Gastroesophageal sphincter (tissue), 4 donors: ENCODE measurements at regions not wholly inside any gene's neighbourhood (a gene's known extent, or its start where the extent isn't known, plus 50 kb on each side); places are given as distances from the start of the nearest gene placed in this dataset.

ENCODE experiments used
- ATAC-seq: fragments of 150-250 bp; one replicate; pipeline ENCODE4 v1.9.1; 2016; ENCODE audit warnings: mild to moderate bottlenecking, moderate library complexity
- H3K27ac ChIP-seq, 4 donors: fragments of 200-600 bp; sonication (generic) in 3 of 4; 1 replicate in 3 of 4; 2 replicates in 1 of 4; pipeline ENCODE4 v1.5.1; 2016 to 2019
- H3K27me3 ChIP-seq: fragments of 200-600 bp; sonication (generic); one replicate; pipeline ENCODE4 v1.5.1; 2019
- H3K36me3 ChIP-seq, 2 donors: fragments of 200-600 bp; sonication (generic); one replicate each; pipeline ENCODE4 v1.5.1; 2019; ENCODE audit warnings: control low read depth in 1 of 2
- H3K4me1 ChIP-seq, 3 donors: fragments of 200-600 bp; sonication (generic); 1 replicate in 2 of 3; 2 replicates in 1 of 3; pipeline ENCODE4 v1.5.1; 2016 to 2019; ENCODE audit warnings: control low read depth in 2 of 3
- H3K4me3 ChIP-seq, 2 donors: fragments of 200-600 bp; sonication (generic); one replicate each; pipeline ENCODE4 v1.5.1; 2019; ENCODE audit warnings: mild to moderate bottlenecking in 1 of 2, moderate library complexity in 1 of 2
- H3K9me3 ChIP-seq, 3 donors: fragments of 200-600 bp; sonication (generic); one replicate each; pipeline ENCODE4 v1.5.1; 2017 to 2019; ENCODE audit warnings: control low read depth in 2 of 3
- CTCF ChIP-seq, 4 experiments: fragments of 200-600 bp in 2 of 4; fragments of 450-650 bp in 2 of 4; sonication (generic) in 1 of 4; IDR thresholded peaks; one replicate each; pipeline ENCODE4 v1.5.1; 2017 to 2019; ENCODE audit warnings: antibody characterized with exemption in 4 of 4, mild to moderate bottlenecking in 2 of 4, moderate library complexity in 2 of 4
- EP300 ChIP-seq: sonication (generic); formaldehyde crosslinking; IDR thresholded peaks from one replicate; pipeline ENCODE4 v1.6.1; 2017; ENCODE audit warnings: antibody characterized with exemption, mild to moderate bottlenecking
- POLR2A ChIP-seq, 2 donors: fragments of 450-650 bp; IDR thresholded peaks; one replicate each; pipeline ENCODE4 v1.6.1; 2017; ENCODE audit warnings: antibody characterized with exemption in 2 of 2, mild to moderate bottlenecking in 2 of 2, moderate library complexity in 1 of 2
- POLR2AphosphoS5 ChIP-seq: sonication (generic); formaldehyde crosslinking; IDR thresholded peaks from one replicate; pipeline ENCODE4 v1.6.1; 2017; ENCODE audit warnings: antibody characterized with exemption
- WGBS, 2 donors: methylation state at CpG; one replicate each; pipeline ENCODE4 v1.1.5; 2018; ENCODE audit warnings: low coverage in 1 of 2; 5-methylcytosine and 5-hydroxymethylcytosine counted together

GRCh38 chr10:117747636-117748035 lies 205.1 kb downstream of the EMX2 start:
- H3K9me3 ChIP-seq = peaks cover 0 to 9% (median 0%) of the 10 kb centered on the region in 3 donors
- H3K36me3 ChIP-seq = no peaks in the 10 kb centered on the region
- peaks cover 10% of the 10 kb centered on the region for H3K27me3 ChIP-seq
- no peaks in the 10 kb centered on the region for H3K4me1 ChIP-seq
- no peak overlapping the region for H3K4me3 ChIP-seq
- TF ChIP-seq CTCF (IDR thresholded peaks at IDR 0.05) = no peak
- no peak for TF ChIP-seq POLR2AphosphoS5
- TF ChIP-seq EP300 = no peak
- TF ChIP-seq POLR2A (IDR thresholded peaks at IDR 0.05) = no peak
- H3K27ac ChIP-seq = no peak overlapping the region
- ATAC-seq = no peak
- 75 to 77% methylated on average over 1 to 10 of the region's 12 CpGs for WGBS, 2 donors

GRCh38 chr10:117748058-117748457 lies 205.5 kb downstream of the EMX2 start:
- Histone ChIP-seq H3K27ac (no peak overlapping the region), H3K4me1 (no peaks in the 10 kb centered on the region), H3K9me3 (peaks cover 0 to 9% (median 0%) of the 10 kb centered on the region in 3 donors), H3K4me3 (no peak overlapping the region), H3K27me3 (peaks cover 5% of the 10 kb centered on the region), H3K36me3 (no peaks in the 10 kb centered on the region)
- 71 to 77% methylated on average over 4 to 12 of the region's 12 CpGs for WGBS, 2 donors
- ATAC-seq = no peak
- no peak for TF ChIP-seq CTCF (IDR thresholded peaks at IDR 0.05)
- no peak for TF ChIP-seq POLR2AphosphoS5
- TF ChIP-seq POLR2A (IDR thresholded peaks at IDR 0.05) = no peak
- no peak for TF ChIP-seq EP300

GRCh38 chr10:117750616-117751015 lies 208.1 kb downstream of the EMX2 start:
- no peak overlapping the region for H3K4me3 ChIP-seq
- H3K36me3 ChIP-seq = no peaks in the 10 kb centered on the region
- no peak for TF ChIP-seq POLR2A (IDR thresholded peaks at IDR 0.05)
- no peaks in the 10 kb centered on the region for H3K4me1 ChIP-seq
- no peak overlapping the region for H3K27ac ChIP-seq
- H3K9me3 ChIP-seq = peaks cover 0 to 9% (median 0%) of the 10 kb centered on the region in 3 donors
- ATAC-seq = no peak
- H3K27me3 ChIP-seq = peaks cover 4% of the 10 kb centered on the region
- WGBS, 2 donors = no CpG with 5 or more reads among the region's 4 CpGs

DNA sequence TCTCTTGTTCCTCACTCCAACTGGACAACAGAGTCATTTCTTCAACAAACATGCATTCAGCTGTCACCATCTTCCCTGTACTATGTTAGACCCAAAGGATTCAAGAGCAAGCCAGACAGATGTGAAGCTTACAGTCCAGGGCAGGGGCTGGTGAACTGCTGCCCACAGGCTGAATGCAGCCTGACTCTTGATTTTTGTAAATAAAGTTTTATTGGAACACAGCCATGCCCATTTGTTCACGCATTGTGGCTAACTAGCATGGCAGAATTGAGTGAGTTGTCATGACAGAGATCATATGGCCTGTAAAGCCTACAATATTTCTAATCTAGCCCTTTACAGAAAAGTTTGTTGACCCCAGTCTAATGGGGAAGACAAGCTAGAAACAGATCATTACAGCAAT lies 208.7 kb downstream of the EMX2 start:
- Histone ChIP-seq H3K9me3 (peaks cover 0 to 3% (median 0%) of the 10 kb centered on the region in 3 donors), H3K4me1 (no peaks in the 10 kb centered on the region), H3K4me3 (no peak overlapping the region), H3K27ac (no peak overlapping the region), H3K36me3 (no peaks in the 10 kb centered on the region), H3K27me3 (no peaks in the 10 kb centered on the region)
- WGBS, 2 donors = 89% methylated on average over 1 of the region's 1 CpG; no CpG with 5 or more reads in 1 of the 2 donors
- no peak for TF ChIP-seq POLR2AphosphoS5
- TF ChIP-seq EP300 = no peak
- no peak for ATAC-seq

- TF ChIP-seq CTCF (IDR thresholded peaks at IDR 0.05) (no peak), POLR2A (IDR thresholded peaks at IDR 0.05) (no peak), EP300 (no peak), POLR2AphosphoS5 (no peak)
- Histone ChIP-seq H3K36me3 (no peaks in the 10 kb centered on the region), H3K27ac (no peak overlapping the region), H3K4me1 (no peaks in the 10 kb centered on the region), H3K9me3 (no peaks in the 10 kb centered on the region), H3K27me3 (no peaks in the 10 kb centered on the region), H3K4me3 (no peak overlapping the region)
- 60 to 68% methylated on average over 3 of the region's 4 CpGs for WGBS, 2 donors
- no peak for ATAC-seq
Observed at GRCh38 chr10:117752103-117752502, 209.6 kb downstream of the EMX2 start.

DNA sequence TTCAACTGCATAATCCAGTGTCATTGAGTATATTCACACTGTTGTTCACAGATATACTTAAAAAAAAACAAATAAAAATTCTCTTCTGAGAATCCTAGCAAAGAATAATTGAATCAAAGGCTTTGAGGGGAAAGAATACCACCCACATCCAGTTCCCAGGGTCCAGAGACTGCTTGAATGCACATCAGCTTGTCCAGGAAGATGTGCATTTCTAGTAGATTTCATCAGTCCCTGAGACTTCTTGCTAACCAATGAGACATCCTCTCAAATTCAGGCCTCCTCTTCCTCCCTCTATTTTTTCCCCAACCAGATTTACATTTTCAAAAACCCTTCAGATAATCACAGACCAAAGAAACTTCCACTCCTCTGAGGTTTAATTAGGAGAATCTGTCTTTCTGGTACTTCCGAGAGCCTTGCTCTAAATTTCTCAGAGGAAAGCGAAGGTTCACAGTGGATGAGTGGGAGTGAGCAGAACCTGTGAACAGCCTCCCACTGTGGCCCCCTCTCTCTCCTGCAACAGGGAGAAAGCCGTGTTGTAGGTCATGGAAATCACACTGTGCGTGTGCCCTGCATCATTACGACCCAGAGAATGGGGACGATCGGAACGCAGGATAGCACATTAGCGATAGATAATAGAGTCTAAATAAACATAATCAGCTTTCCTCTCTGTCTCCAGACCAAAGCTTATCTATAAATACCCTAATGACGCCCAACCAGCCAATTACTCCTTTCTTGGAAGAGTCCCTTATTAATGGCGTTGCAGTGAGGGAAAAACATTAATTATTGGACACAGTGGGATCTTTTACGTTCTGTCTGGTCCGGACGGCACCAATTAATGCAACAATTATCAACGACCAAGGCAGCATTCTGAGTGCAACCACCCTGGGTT lies 212.5 kb downstream of the EMX2 start:
- H3K4me1 ChIP-seq = no peaks in the 10 kb centered on the region
- H3K27ac ChIP-seq = no peak overlapping the region
- no peaks in the 10 kb centered on the region for H3K9me3 ChIP-seq
- H3K27me3 ChIP-seq = peaks cover 12% of the 10 kb centered on the region
- no peaks in the 10 kb centered on the region for H3K36me3 ChIP-seq
- WGBS, 2 donors = 39 to 67% methylated on average over 10 to 14 of the region's 15 CpGs
- H3K4me3 ChIP-seq = no peak overlapping the region
- ATAC-seq = no peak
- TF ChIP-seq POLR2A (IDR thresholded peaks at IDR 0.05) (no peak), CTCF (IDR thresholded peaks at IDR 0.05) (no peak), POLR2AphosphoS5 (no peak), EP300 (no peak)
